ENCODE measurements at regions not wholly inside any gene's neighbourhood (a gene's known extent, or its start where the extent isn't known, plus 50 kb on each side); places are given as distances from the start of the nearest gene placed in this dataset.

- TF ChIP-seq POLR2A (IDR thresholded peaks at IDR 0.05) (no peak), CTCF (IDR thresholded peaks at IDR 0.05) (no peak)
Observed at GRCh38 chr4:24010573-24010972, 120.7 kb upstream of the PPARGC1A start.

Data from ovary (tissue), 3 donors.